ENCODE measurements at regions not wholly inside any gene's neighbourhood (a gene's known extent, or its start where the extent isn't known, plus 50 kb on each side); places are given as distances from the start of the nearest gene placed in this dataset.

DNA sequence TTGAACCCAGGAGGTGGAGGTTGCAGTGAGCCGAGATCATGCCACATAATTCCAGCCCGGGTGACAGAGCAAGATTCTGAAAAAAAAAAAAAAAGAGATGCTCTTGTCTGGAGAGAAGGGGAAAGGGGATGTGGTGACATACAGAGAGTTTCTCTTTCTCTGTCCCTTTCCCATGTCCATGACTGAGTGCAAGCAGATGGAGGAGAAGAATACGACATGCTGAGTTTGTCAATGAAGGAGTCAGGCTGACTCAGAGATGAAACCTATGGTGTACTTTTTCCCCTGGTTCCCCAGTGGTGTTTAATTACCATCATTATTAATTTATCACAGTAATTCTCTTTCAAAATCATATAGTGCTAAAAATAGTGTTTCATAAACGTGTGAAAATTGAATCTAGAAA, 448.8 kb downstream of the FOXO1 start (continued):
- no peak for TF ChIP-seq MTF1 (CRISPR knock-in tag; IDR thresholded peaks at IDR 0.05; ENCODE audit: borderline replicate concordance)
- TF ChIP-seq RHOXF2B (CRISPR knock-in tag; conservative IDR thresholded peaks at IDR 0.05), result no peak
- TF ChIP-seq ZNF280B (CRISPR knock-in tag; IDR thresholded peaks at IDR 0.05), result no peak
- no peak for TF ChIP-seq KDM1A (IDR thresholded peaks at IDR 0.05)
- no peak for TF ChIP-seq PREB (CRISPR knock-in tag; IDR thresholded peaks at IDR 0.05)

GRCh38 chr13:40220299-40220935, 446.0 kb downstream of the FOXO1 start:
- H3K27ac ChIP-seq (ENCODE audit: extremely low read depth, low read depth, low read length), result no peak overlapping the region
- no peak overlapping the region for H3K4me2 ChIP-seq (ENCODE audit: insufficient read depth, low read length)
- ATAC-seq (no peak), FAIRE-seq (no peak), DNase-seq (ENCODE audit: extremely low read depth in 1 of 4, low spot score in 3 of 4) (no peak)
- intact Hi-C loops (cut with micrococcal nuclease), result no loop called here
- POLR2A ChIA-PET, result interaction anchor here (0.9 kb wide), 1 partner anchor 15 kb away, joined by 3 read pairs; no protein-coding TSS in a partner anchor
- no peaks in the 10 kb centered on the region for H3K9me1 ChIP-seq (ENCODE audit: control insufficient read depth, insufficient read depth, low read length)
- H3K9ac ChIP-seq (ENCODE audit: insufficient read depth in 1 of 2, low read depth in 2 of 2, low read length in 2 of 2), result no peak overlapping the region
- in situ Hi-C loops (cut with MboI), result no loop called here
- H2AFZ ChIP-seq (ENCODE audit: low read depth, low read length), result no peak overlapping the region
- no peaks in the 10 kb centered on the region for H3K36me3 ChIP-seq (ENCODE audit: control insufficient read depth, insufficient read depth, low read length)
- H4K20me1 ChIP-seq (replicated peaks; ENCODE audit: control insufficient read depth, insufficient read depth, low read length), result no peaks in the 10 kb centered on the region
- no peaks in the 10 kb centered on the region for H3K9me3 ChIP-seq (replicated peaks; ENCODE audit: control insufficient read depth, insufficient read depth, low read depth, low read length)
- no peaks in the 10 kb centered on the region for H3K79me2 ChIP-seq (ENCODE audit: control insufficient read depth, insufficient read depth, low read length)
- CTCF ChIA-PET (ENCODE audit: low intra/inter-chr PET ratio), result no interaction called here
- TF ChIP-seq NKRF (IDR thresholded peaks at IDR 0.05; ENCODE audit: borderline replicate concordance), result no peak
- TF ChIP-seq SMAD3 (CRISPR knock-in tag; conservative IDR thresholded peaks at IDR 0.05), result no peak
- TF ChIP-seq KAT2B (IDR thresholded peaks at IDR 0.05; ENCODE audit: low read depth, low read length), result no peak
- TF ChIP-seq BRD9 (IDR thresholded peaks at IDR 0.05; ENCODE audit: low read depth, partially characterized antibody), result no peak
- no peak for TF ChIP-seq SREBF1 (IDR thresholded peaks at IDR 0.05; ENCODE audit: borderline replicate concordance, low read depth, low read length)
- no peak for TF ChIP-seq PCBP1 (IDR thresholded peaks at IDR 0.05; ENCODE audit: low read depth, low read length, poor library complexity, severe bottlenecking)
- TF ChIP-seq MTA1 (IDR thresholded peaks at IDR 0.05; ENCODE audit: borderline replicate concordance), result no peak
- TF ChIP-seq TGIF2 (CRISPR knock-in tag; IDR thresholded peaks at IDR 0.05), result no peak
- TF ChIP-seq PML (IDR thresholded peaks at IDR 0.05; ENCODE audit: low read length), result no peak
- no peak for TF ChIP-seq MLLT1 (IDR thresholded peaks at IDR 0.05)
- no peak for TF ChIP-seq SMAD2 (IDR thresholded peaks at IDR 0.05; ENCODE audit: low read depth, low read length)
- no peak for TF ChIP-seq ZNF431 (CRISPR knock-in tag; IDR thresholded peaks at IDR 0.05)
- no peaks in the 10 kb centered on the region for H3K4me1 ChIP-seq (replicated peaks in 1 of 2; ENCODE audit: control insufficient read depth in 2 of 2, insufficient read depth in 2 of 2, low read length in 2 of 2)
- H3K4me3 ChIP-seq, result no peak overlapping the region
- BruUV-seq (replicated peaks), result no TSS peak
- H3K27me3 ChIP-seq (ENCODE audit: control insufficient read depth in 2 of 2, insufficient read depth in 2 of 2, low read length in 2 of 2), result peaks cover 0 to 6% of the 10 kb centered on the region in 2 experiments; a peak in 1 of 5 replicates
- WGBS (ENCODE audit: insufficient coverage, low coverage, missing lambda C conversion rate), result under 1% methylated on average over 10 of the region's 12 CpGs
